Left kidney (tissue), 1 donor: ENCODE measurements at regions not wholly inside any gene's neighbourhood (a gene's known extent, or its start where the extent isn't known, plus 50 kb on each side); places are given as distances from the start of the nearest gene placed in this dataset.
"Not testable (repeated sequence)": the region's sequence is repeated elsewhere in the genome, so short reads cannot be mapped to it uniquely, and the experiment has no call there.

Source experiments
- DNase-seq: peaks from one replicate; pipeline ENCODE4 v3.0.0-alpha.2; 2013

GRCh38 chr6:15096894-15097837 is 148.7 kb upstream of the JARID2 start:
- no peak for DNase-seq

- no peak for DNase-seq
Observed at GRCh38 chr6:15101130-15101529, 144.7 kb upstream of the JARID2 start.

GRCh38 chr6:15102241-15102640 is 143.6 kb upstream of the JARID2 start:
- no peak for DNase-seq

GRCh38 chr6:15106958-15107643 is 138.8 kb upstream of the JARID2 start:
- no peak for DNase-seq

- DNase-seq: no peak
Observed at GRCh38 chr6:15107644-15108382, 138.1 kb upstream of the JARID2 start.

- no peak for DNase-seq
Observed at GRCh38 chr6:15108383-15108715, 137.5 kb upstream of the JARID2 start.

- DNase-seq: no peak
Observed at GRCh38 chr6:15109338-15110090, 136.4 kb upstream of the JARID2 start.

- DNase-seq: no peak
Observed at GRCh38 chr6:15110726-15111354, 135.0 kb upstream of the JARID2 start.

- not testable (repeated sequence) for DNase-seq
Observed at GRCh38 chr6:15111576-15111975, 134.3 kb upstream of the JARID2 start.

GRCh38 chr6:15113587-15113986 is 132.3 kb upstream of the JARID2 start:
- no peak for DNase-seq

GRCh38 chr6:15114061-15114460 is 131.8 kb upstream of the JARID2 start:
- DNase-seq: no peak

- no peak for DNase-seq
Observed at GRCh38 chr6:15116889-15117288, 129.0 kb upstream of the JARID2 start.

- no peak for DNase-seq
Observed at GRCh38 chr6:15121443-15121842, 124.4 kb upstream of the JARID2 start.

- no peak for DNase-seq
Observed at GRCh38 chr6:15121977-15122550, 123.8 kb upstream of the JARID2 start.

- DNase-seq: peak; percentile 42
Observed at GRCh38 chr6:15129887-15130286, 116.0 kb upstream of the JARID2 start.

GRCh38 chr6:15131234-15131633 is 114.6 kb upstream of the JARID2 start:
- DNase-seq: no peak

GRCh38 chr6:15131651-15132061 is 114.2 kb upstream of the JARID2 start:
- peak; percentile 75 for DNase-seq

- DNase-seq: no peak
Observed at GRCh38 chr6:15132167-15132566, 113.7 kb upstream of the JARID2 start.

GRCh38 chr6:15132854-15133670 is 112.8 kb upstream of the JARID2 start:
- no peak for DNase-seq

GRCh38 chr6:15137086-15137485 is 108.8 kb upstream of the JARID2 start:
- DNase-seq: no peak
